WTC11 (cell line): ENCODE measurements at regions not wholly inside any gene's neighbourhood (a gene's known extent, or its start where the extent isn't known, plus 50 kb on each side); places are given as distances from the start of the nearest gene placed in this dataset.

ENCODE experiments used
- ATAC-seq: fragments of 200-7000 bp; cut with Tn5 transposase; 2 replicates; pipeline ENCODE4 v1.10.0; 2021; ENCODE audit warnings: mild to moderate bottlenecking, moderate library complexity
- CTCF ChIA-PET: fragments of 300-600 bp; sonication (Branson Sonifier 250); formaldehyde crosslinking; loops from one replicate; lab custom pipeline; 2021; ENCODE audit warnings: antibody characterized with exemption; lab: Charles Lee
- POLR2A ChIA-PET: fragments of 350-600 bp; sonication (Branson Sonifier 250); formaldehyde crosslinking; loops from one replicate; lab custom pipeline; 2021; ENCODE audit warnings: antibody characterized with exemption; lab: Charles Lee
- DNase-seq: peaks from one replicate; pipeline ENCODE4 v3.0.0; 2021; ENCODE audit warnings: low spot score
- H3K27ac Mint-ChIP-seq: 2 replicates; pipeline ENCODE4 v1.8.0; 2021; ENCODE audit warnings: mixed read lengths
- H3K27me3 Mint-ChIP-seq: 2 replicates; pipeline ENCODE4 v1.8.0; 2021; ENCODE audit warnings: low read depth, mild to moderate bottlenecking, moderate library complexity, mixed read lengths
- H3K36me3 Mint-ChIP-seq: 2 replicates; pipeline ENCODE4 v1.8.0; 2021; ENCODE audit warnings: mixed read lengths
- H3K4me1 Mint-ChIP-seq: 2 replicates; pipeline ENCODE4 v1.8.0; 2022; ENCODE audit warnings: mixed read lengths
- H3K4me3 Mint-ChIP-seq: 2 replicates; pipeline ENCODE4 v1.8.0; 2021; ENCODE audit warnings: mild to moderate bottlenecking, moderate library complexity, mixed read lengths
- H3K9me3 Mint-ChIP-seq: 2 replicates; pipeline ENCODE4 v1.8.0; 2021; ENCODE audit warnings: mixed read lengths
- AFF4 ChIP-seq: sonication (generic); formaldehyde crosslinking; IDR thresholded peaks from 2 replicates; pipeline ENCODE4 v1.8.1; 2023; ENCODE audit warnings: mild to moderate bottlenecking, missing genetic modification reagents, borderline replicate concordance
- ATF1 ChIP-seq: sonication (generic); formaldehyde crosslinking; IDR thresholded peaks from 2 replicates; pipeline ENCODE4 v1.8.1; 2023; ENCODE audit warnings: mild to moderate bottlenecking, moderate library complexity, missing genetic modification reagents
- CDX4 ChIP-seq: fragments of 250-450 bp; sonication (Bioruptor Pico); IDR thresholded peaks from 2 replicates; pipeline ENCODE4 v1.9.0; 2021; ENCODE audit warnings: moderate library complexity, mild to moderate bottlenecking, inconsistent platforms, borderline replicate concordance
- E2F5 ChIP-seq: sonication (generic); formaldehyde crosslinking; IDR thresholded peaks from 2 replicates; pipeline ENCODE4 v1.8.1; 2022; ENCODE audit warnings: mild to moderate bottlenecking, moderate library complexity, missing genetic modification reagents
- ESRRA ChIP-seq: sonication (generic); formaldehyde crosslinking; IDR thresholded peaks from 2 replicates; pipeline ENCODE4 v1.8.1; 2022; ENCODE audit warnings: mild to moderate bottlenecking, missing genetic modification reagents, borderline replicate concordance
- FOXJ3 ChIP-seq: sonication (generic); formaldehyde crosslinking; IDR thresholded peaks from 2 replicates; pipeline ENCODE4 v1.9.0; 2021; ENCODE audit warnings: missing genetic modification reagents, mild to moderate bottlenecking, borderline replicate concordance
- GRHL2 ChIP-seq: fragments of 250-450 bp; sonication (Bioruptor Pico); IDR thresholded peaks from 2 replicates; pipeline ENCODE4 v1.8.0; 2022; ENCODE audit warnings: mild to moderate bottlenecking, moderate library complexity; ENCODE audit not compliant: insufficient replicate concordance, severe bottlenecking
- GTF2I ChIP-seq: fragments of 250-450 bp; sonication (Bioruptor Pico); conservative IDR thresholded peaks from 2 replicates; pipeline ENCODE4 v1.4.0; 2021; ENCODE audit warnings: mild to moderate bottlenecking
- IRF2 ChIP-seq: sonication (generic); formaldehyde crosslinking; IDR thresholded peaks from 2 replicates; pipeline ENCODE4 v1.8.0; 2022; ENCODE audit warnings: low read depth, missing genetic modification reagents, borderline replicate concordance
- JUN ChIP-seq: sonication (generic); formaldehyde crosslinking; IDR thresholded peaks from 2 replicates; pipeline ENCODE4 v1.8.0; 2023; ENCODE audit warnings: mild to moderate bottlenecking, missing genetic modification reagents
- MLX ChIP-seq: sonication (generic); formaldehyde crosslinking; IDR thresholded peaks from 2 replicates; pipeline ENCODE4 v1.8.1; 2023; ENCODE audit warnings: mild to moderate bottlenecking, missing genetic modification reagents, moderate library complexity
- MXD4 ChIP-seq: fragments of 250-450 bp; sonication (Bioruptor Pico); IDR thresholded peaks from 2 replicates; pipeline ENCODE4 v1.8.0; 2021; ENCODE audit warnings: mild to moderate bottlenecking, moderate library complexity, borderline replicate concordance
- NFATC4 ChIP-seq: fragments of 250-450 bp; sonication (Bioruptor Pico); IDR thresholded peaks from 2 replicates; pipeline ENCODE4 v1.9.0; 2021; ENCODE audit warnings: mild to moderate bottlenecking
- PREB ChIP-seq: sonication (generic); formaldehyde crosslinking; IDR thresholded peaks from 2 replicates; pipeline ENCODE4 v1.8.1; 2022; ENCODE audit warnings: mild to moderate bottlenecking, missing genetic modification reagents, moderate library complexity, borderline replicate concordance
- RELA ChIP-seq: sonication (generic); formaldehyde crosslinking; IDR thresholded peaks from 2 replicates; pipeline ENCODE4 v1.8.1; 2022; ENCODE audit warnings: missing genetic modification reagents, mild to moderate bottlenecking, borderline replicate concordance
- SOX15 ChIP-seq: fragments of 250-450 bp; sonication (Bioruptor Pico); IDR thresholded peaks from 2 replicates; pipeline ENCODE4 v1.9.0; 2021; ENCODE audit warnings: mild to moderate bottlenecking
- ZBTB43 ChIP-seq: sonication (generic); formaldehyde crosslinking; IDR thresholded peaks from 2 replicates; pipeline ENCODE4 v1.8.1; 2023; ENCODE audit warnings: mild to moderate bottlenecking, missing genetic modification reagents
- ZMAT4 ChIP-seq: fragments of 250-450 bp; sonication (Bioruptor Pico); IDR thresholded peaks from 2 replicates; pipeline ENCODE4 v1.9.0; 2021; ENCODE audit warnings: mild to moderate bottlenecking
- ZNF317 ChIP-seq: sonication (generic); formaldehyde crosslinking; IDR thresholded peaks from 2 replicates; pipeline ENCODE4 v1.8.1; 2023; ENCODE audit warnings: low read depth, mild to moderate bottlenecking, moderate library complexity, missing genetic modification reagents, borderline replicate concordance
- ZNF396 ChIP-seq: fragments of 250-450 bp; sonication (Bioruptor Pico); IDR thresholded peaks from 2 replicates; pipeline ENCODE4 v1.8.0; 2021; ENCODE audit warnings: mild to moderate bottlenecking, moderate library complexity, borderline replicate concordance
- ZNF416 ChIP-seq: fragments of 250-450 bp; sonication (Bioruptor Pico); IDR thresholded peaks from 2 replicates; pipeline ENCODE4 v1.9.0; 2021; ENCODE audit warnings: mild to moderate bottlenecking, inconsistent platforms
- ZNF423 ChIP-seq: fragments of 250-450 bp; sonication (Bioruptor Pico); IDR thresholded peaks from 2 replicates; pipeline ENCODE4 v2.1.2; 2022; ENCODE audit warnings: mild to moderate bottlenecking, moderate library complexity

- CTCF ChIA-PET = no interaction called here
- TF ChIP-seq JUN (CRISPR knock-in tag) (no peak), MLX (CRISPR knock-in tag) (no peak), AFF4 (CRISPR knock-in tag) (no peak), ZNF423 (CRISPR knock-in tag) (no peak), GRHL2 (CRISPR knock-in tag) (no peak), ZNF396 (no peak), GTF2I (CRISPR knock-in tag) (no peak), ZNF317 (CRISPR knock-in tag) (no peak), ZMAT4 (CRISPR knock-in tag) (no peak), ZBTB43 (CRISPR knock-in tag) (no peak), ATF1 (no peak), CDX4 (CRISPR knock-in tag) (no peak)
- no peaks in the 10 kb centered on the region for H3K27me3 Mint-ChIP-seq
- DNase-seq = no peak
- H3K27ac Mint-ChIP-seq = no peak overlapping the region
- POLR2A ChIA-PET = no interaction called here
- peaks cover 11% of the 10 kb centered on the region for H3K4me1 Mint-ChIP-seq
- no peak overlapping the region for H3K4me3 Mint-ChIP-seq
- ATAC-seq = no peak
- no peaks in the 10 kb centered on the region for H3K36me3 Mint-ChIP-seq
- H3K9me3 Mint-ChIP-seq = peaks cover 19% of the 10 kb centered on the region
These were observed 172.3 kb upstream of the IRX6 start for GRCh38 chr16:55151561-55152305.

- H3K4me3 Mint-ChIP-seq = no peak overlapping the region
- ATAC-seq (no peak), DNase-seq (no peak)
- POLR2A ChIA-PET = no interaction called here
- H3K36me3 Mint-ChIP-seq = no peaks in the 10 kb centered on the region
- H3K4me1 Mint-ChIP-seq = peaks cover 11% of the 10 kb centered on the region
- TF ChIP-seq SOX15 = no peak
- TF ChIP-seq RELA (CRISPR knock-in tag) = no peak
- no peak for TF ChIP-seq MXD4
- TF ChIP-seq, all 79 proteins: peak for 0
- CTCF ChIA-PET = no interaction called here
- Mint-ChIP-seq H3K27ac (no peak overlapping the region), H3K9me3 (peaks cover 18% of the 10 kb centered on the region), H3K27me3 (no peaks in the 10 kb centered on the region)
These were observed 171.1 kb upstream of the IRX6 start for GRCh38 chr16:55152875-55153390.

- Mint-ChIP-seq H3K27me3 (0 out of 2 replicates have a peak, but pooled peaks cover 2% of the 10 kb centered on the region), H3K4me3 (no peak overlapping the region), H3K9me3 (peaks cover 12% of the 10 kb centered on the region), H3K4me1 (peaks cover 11% of the 10 kb centered on the region), H3K36me3 (peaks cover 1% of the 10 kb centered on the region), H3K27ac (no peak overlapping the region)
- TF ChIP-seq ESRRA (CRISPR knock-in tag) = no peak
- no peak for TF ChIP-seq FOXJ3
- no peak for TF ChIP-seq ZNF317 (CRISPR knock-in tag)
- TF ChIP-seq E2F5 (CRISPR knock-in tag) = no peak
- TF ChIP-seq PREB (CRISPR knock-in tag) = no peak
- no peak for TF ChIP-seq NFATC4
- TF ChIP-seq IRF2 (CRISPR knock-in tag) = no peak
- TF ChIP-seq ZNF416 = no peak
- ChIA-PET POLR2A (no interaction called here), CTCF (no interaction called here)
- DNase-seq = no peak
- ATAC-seq = no peak
These were observed 169.7 kb upstream of the IRX6 start for GRCh38 chr16:55154262-55154661.
